Neural progenitor cell (in vitro differentiated cells): ENCODE measurements at regions not wholly inside any gene's neighbourhood (a gene's known extent, or its start where the extent isn't known, plus 50 kb on each side); places are given as distances from the start of the nearest gene placed in this dataset.

Source experiments
- DNase-seq: peaks from one replicate; pipeline ENCODE4 v3.0.0-alpha.2; 2016; ENCODE audit warnings: low spot score
- H2AFZ ChIP-seq: fragments of 200-600 bp; sonication (generic); replicated peaks from 2 replicates; pipeline ENCODE4 v1.6.1; 2016; ENCODE audit warnings: antibody characterized with exemption
- H3F3A ChIP-seq: fragments of 200-600 bp; sonication (generic); 2 replicates; pipeline ENCODE4 v1.6.1; 2016; ENCODE audit warnings: antibody characterized with exemption, low read depth
- H3K27ac ChIP-seq: fragments of 200-600 bp; sonication (generic); 2 replicates; pipeline ENCODE4 v1.5.1; 2016; ENCODE audit warnings: mild to moderate bottlenecking
- H3K27me3 ChIP-seq: fragments of 200-600 bp; sonication (generic); 2 replicates; pipeline ENCODE4 v1.6.1; 2016; ENCODE audit warnings: mild to moderate bottlenecking, moderate library complexity
- H3K36me3 ChIP-seq: fragments of 200-600 bp; sonication (generic); 2 replicates; pipeline ENCODE4 v1.5.1; 2016
- H3K4me1 ChIP-seq: fragments of 200-600 bp; sonication (generic); 2 replicates; pipeline ENCODE4 v1.6.1; 2016; ENCODE audit warnings: mixed run types
- H3K4me2 ChIP-seq: fragments of 200-600 bp; sonication (generic); 2 replicates; pipeline ENCODE4 v1.6.1; 2016
- H3K4me3 ChIP-seq: fragments of 200-600 bp; sonication (generic); 2 replicates; pipeline ENCODE4 v1.5.1; 2016
- H3K79me2 ChIP-seq: fragments of 200-600 bp; sonication (generic); 2 replicates; pipeline ENCODE4 v1.6.1; 2016; ENCODE audit warnings: low read depth
- H3K9ac ChIP-seq: fragments of 200-600 bp; sonication (generic); 2 replicates; pipeline ENCODE4 v1.6.1; 2016
- H3K9me3 ChIP-seq: fragments of 200-600 bp; sonication (generic); 2 replicates; pipeline ENCODE4 v1.5.1; 2016; ENCODE audit warnings: low read depth
- H4K20me1 ChIP-seq: fragments of 200-600 bp; sonication (generic); 2 replicates; pipeline ENCODE4 v1.6.1; 2016; ENCODE audit warnings: low read depth
- H3K27ac Mint-ChIP-seq: 3 replicates; pipeline ENCODE4 v1.8.0; 2021; ENCODE audit warnings: mixed read lengths
- H3K27me3 Mint-ChIP-seq: 2 replicates; pipeline ENCODE4 v1.8.0; 2022; ENCODE audit warnings: low read depth, mild to moderate bottlenecking, inconsistent platforms, moderate library complexity, mixed read lengths; ENCODE audit not compliant: insufficient read depth
- H3K36me3 Mint-ChIP-seq: 3 replicates; pipeline ENCODE4 v1.8.0; 2021; ENCODE audit warnings: mixed read lengths
- H3K4me1 Mint-ChIP-seq: 3 replicates; pipeline ENCODE4 v1.8.0; 2021; ENCODE audit warnings: mixed read lengths
- H3K4me3 Mint-ChIP-seq: 3 replicates; pipeline ENCODE4 v1.8.0; 2021; ENCODE audit warnings: mild to moderate bottlenecking, moderate library complexity, mixed read lengths
- H3K9me3 Mint-ChIP-seq: 3 replicates; pipeline ENCODE4 v1.8.0; 2020; ENCODE audit warnings: mixed read lengths
- EZH2 ChIP-seq: fragments of 200-600 bp; sonication (generic); IDR thresholded peaks from 2 replicates; pipeline ENCODE4 v1.6.1; 2017; ENCODE audit warnings: antibody characterized with exemption, mild to moderate bottlenecking, moderate library complexity
- EZH2phosphoT487 ChIP-seq: fragments of 200-600 bp; sonication (generic); IDR thresholded peaks from 2 replicates; pipeline ENCODE4 v1.6.1; 2017; ENCODE audit warnings: antibody characterized with exemption
- TF ChIP-seq, protein P1 (sequence below): fragments of 200-600 bp; sonication (generic); IDR thresholded peaks from 2 replicates; pipeline ENCODE4 v1.5.1; 2017; ENCODE audit warnings: antibody characterized with exemption, mild to moderate bottlenecking

- DNase-seq, result no peak
- H3K36me3 Mint-ChIP-seq, result no peaks in the 10 kb centered on the region
- Histone ChIP-seq H3K4me2 (no peak overlapping the region), H4K20me1 (no peaks in the 10 kb centered on the region), H2AFZ (no peak overlapping the region), H3F3A (no peaks in the 10 kb centered on the region), H3K9ac (no peak overlapping the region), H3K27ac (no peak overlapping the region), H3K36me3 (no peaks in the 10 kb centered on the region), H3K4me3 (no peak overlapping the region), H3K4me1 (no peaks in the 10 kb centered on the region), H3K79me2 (no peaks in the 10 kb centered on the region), H3K27me3 (no peaks in the 10 kb centered on the region), H3K9me3 (no peaks in the 10 kb centered on the region)
- TF ChIP-seq, protein P1, sequence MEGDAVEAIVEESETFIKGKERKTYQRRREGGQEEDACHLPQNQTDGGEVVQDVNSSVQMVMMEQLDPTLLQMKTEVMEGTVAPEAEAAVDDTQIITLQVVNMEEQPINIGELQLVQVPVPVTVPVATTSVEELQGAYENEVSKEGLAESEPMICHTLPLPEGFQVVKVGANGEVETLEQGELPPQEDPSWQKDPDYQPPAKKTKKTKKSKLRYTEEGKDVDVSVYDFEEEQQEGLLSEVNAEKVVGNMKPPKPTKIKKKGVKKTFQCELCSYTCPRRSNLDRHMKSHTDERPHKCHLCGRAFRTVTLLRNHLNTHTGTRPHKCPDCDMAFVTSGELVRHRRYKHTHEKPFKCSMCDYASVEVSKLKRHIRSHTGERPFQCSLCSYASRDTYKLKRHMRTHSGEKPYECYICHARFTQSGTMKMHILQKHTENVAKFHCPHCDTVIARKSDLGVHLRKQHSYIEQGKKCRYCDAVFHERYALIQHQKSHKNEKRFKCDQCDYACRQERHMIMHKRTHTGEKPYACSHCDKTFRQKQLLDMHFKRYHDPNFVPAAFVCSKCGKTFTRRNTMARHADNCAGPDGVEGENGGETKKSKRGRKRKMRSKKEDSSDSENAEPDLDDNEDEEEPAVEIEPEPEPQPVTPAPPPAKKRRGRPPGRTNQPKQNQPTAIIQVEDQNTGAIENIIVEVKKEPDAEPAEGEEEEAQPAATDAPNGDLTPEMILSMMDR, result no peak
- TF ChIP-seq EZH2 (no peak), EZH2phosphoT487 (no peak)
- no peaks in the 10 kb centered on the region for H3K4me1 Mint-ChIP-seq
- no peak overlapping the region for H3K4me3 Mint-ChIP-seq
- no peaks in the 10 kb centered on the region for H3K27me3 Mint-ChIP-seq
- H3K9me3 Mint-ChIP-seq, result no peaks in the 10 kb centered on the region
- H3K27ac Mint-ChIP-seq, result no peak overlapping the region
These were observed 118.0 kb upstream of the CA10 start for GRCh38 chr17:52276381-52277008.

DNA sequence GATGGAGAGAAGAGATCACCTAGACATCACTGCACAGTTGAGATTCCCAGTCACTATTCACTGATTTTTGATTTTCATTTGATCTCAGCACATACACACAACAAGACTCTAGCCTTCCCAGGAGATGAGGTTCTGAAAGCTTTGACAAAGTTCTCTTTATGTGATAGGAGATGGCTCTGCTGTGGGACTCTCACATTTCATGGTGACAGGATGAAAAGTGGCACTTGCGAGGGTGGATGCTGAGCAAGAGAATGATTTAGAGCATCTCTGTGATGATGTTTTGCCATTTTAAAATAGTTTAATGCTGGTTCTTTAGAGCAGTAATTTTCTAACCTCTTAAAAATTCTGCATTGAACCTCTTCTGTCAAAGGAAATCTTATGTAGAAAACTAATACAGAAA is 113.3 kb upstream of the CA10 start:
- Histone ChIP-seq H3K4me1 (no peaks in the 10 kb centered on the region), H3K9me3 (no peaks in the 10 kb centered on the region), H3K36me3 (no peaks in the 10 kb centered on the region), H3K79me2 (no peaks in the 10 kb centered on the region), H2AFZ (no peak overlapping the region), H3K27me3 (no peaks in the 10 kb centered on the region), H3F3A (no peaks in the 10 kb centered on the region), H3K27ac (no peak overlapping the region), H4K20me1 (no peaks in the 10 kb centered on the region), H3K4me3 (no peak overlapping the region), H3K4me2 (no peak overlapping the region), H3K9ac (no peak overlapping the region)
- no peak overlapping the region for H3K4me3 Mint-ChIP-seq
- TF ChIP-seq, protein P1, result no peak
- TF ChIP-seq EZH2phosphoT487 (no peak), EZH2 (no peak)
- H3K9me3 Mint-ChIP-seq, result no peaks in the 10 kb centered on the region
- H3K27me3 Mint-ChIP-seq, result no peaks in the 10 kb centered on the region
- no peak for DNase-seq
- no peaks in the 10 kb centered on the region for H3K4me1 Mint-ChIP-seq
- H3K36me3 Mint-ChIP-seq, result no peaks in the 10 kb centered on the region
- H3K27ac Mint-ChIP-seq, result no peak overlapping the region

GRCh38 chr17:52255347-52255746 is 96.8 kb upstream of the CA10 start:
- peaks cover 4% of the 10 kb centered on the region for H3K27me3 Mint-ChIP-seq
- Histone ChIP-seq H3K4me3 (no peak overlapping the region), H3K9me3 (no peaks in the 10 kb centered on the region), H3K4me2 (no peak overlapping the region), H3K27ac (no peak overlapping the region), H2AFZ (no peak overlapping the region), H3F3A (no peaks in the 10 kb centered on the region), H3K36me3 (no peaks in the 10 kb centered on the region), H3K79me2 (no peaks in the 10 kb centered on the region), H3K9ac (no peak overlapping the region), H4K20me1 (no peaks in the 10 kb centered on the region), H3K4me1 (no peaks in the 10 kb centered on the region), H3K27me3 (no peaks in the 10 kb centered on the region)
- no peaks in the 10 kb centered on the region for H3K36me3 Mint-ChIP-seq
- no peaks in the 10 kb centered on the region for H3K9me3 Mint-ChIP-seq
- no peak for DNase-seq
- peaks cover 7% of the 10 kb centered on the region for H3K4me1 Mint-ChIP-seq
- H3K4me3 Mint-ChIP-seq, result no peak overlapping the region
- H3K27ac Mint-ChIP-seq, result no peak overlapping the region
- no peak for TF ChIP-seq EZH2
- TF ChIP-seq, protein P1, result no peak
- no peak for TF ChIP-seq EZH2phosphoT487
